Endodermal cell (in vitro differentiated cells): ENCODE measurements at regions not wholly inside any gene's neighbourhood (a gene's known extent, or its start where the extent isn't known, plus 50 kb on each side); places are given as distances from the start of the nearest gene placed in this dataset.

Experiments used
- DNase-seq: peaks from one replicate; pipeline ENCODE4 v3.0.0-alpha.2; 2017
- H3K27ac ChIP-seq: 2 replicates; pipeline ENCODE4 v1.5.1; 2013; ENCODE audit warnings: mild to moderate bottlenecking, low read depth, low read length, moderate library complexity
- H3K27me3 ChIP-seq: 2 replicates; pipeline ENCODE4 v1.6.1; 2013; ENCODE audit warnings: mild to moderate bottlenecking, low read length, moderate library complexity; ENCODE audit not compliant: insufficient read depth, control insufficient read depth, poor library complexity, severe bottlenecking
- H3K36me3 ChIP-seq: 2 replicates; pipeline ENCODE4 v1.7.0; 2013; ENCODE audit warnings: mild to moderate bottlenecking, low read length, moderate library complexity; ENCODE audit not compliant: control insufficient read depth, insufficient read depth
- H3K4me1 ChIP-seq: one replicate; pipeline ENCODE4 v1.7.0; 2013; ENCODE audit warnings: low read length; ENCODE audit not compliant: control insufficient read depth, insufficient read depth
- H3K4me3 ChIP-seq: 2 replicates; pipeline ENCODE4 v1.5.1; 2013; ENCODE audit warnings: mild to moderate bottlenecking, low read length, moderate library complexity
- H3K9ac ChIP-seq: 2 replicates; pipeline ENCODE4 v1.6.1; 2013; ENCODE audit warnings: mild to moderate bottlenecking, low read length, moderate library complexity; ENCODE audit not compliant: poor library complexity, severe bottlenecking; ENCODE audit errors: extremely low read depth
- H3K9me3 ChIP-seq: 2 replicates; pipeline ENCODE4 v1.6.1; 2013; ENCODE audit warnings: mild to moderate bottlenecking, low read length, moderate library complexity; ENCODE audit not compliant: control insufficient read depth
- H3K27ac Mint-ChIP-seq: 2 replicates; pipeline ENCODE4 v1.8.0; 2020; ENCODE audit warnings: mixed read lengths
- H3K27me3 Mint-ChIP-seq: 2 replicates; pipeline ENCODE4 v1.8.0; 2021; ENCODE audit warnings: mild to moderate bottlenecking, mixed read lengths; ENCODE audit not compliant: insufficient read depth
- H3K36me3 Mint-ChIP-seq: 2 replicates; pipeline ENCODE4 v1.8.0; 2020; ENCODE audit warnings: low read depth, mixed read lengths
- H3K4me1 Mint-ChIP-seq: 2 replicates; pipeline ENCODE4 v1.8.0; 2020; ENCODE audit warnings: mixed read lengths
- H3K4me3 Mint-ChIP-seq: 2 replicates; pipeline ENCODE4 v1.8.0; 2020; ENCODE audit warnings: mild to moderate bottlenecking, moderate library complexity, mixed read lengths
- H3K9me3 Mint-ChIP-seq: 2 replicates; pipeline ENCODE4 v1.8.0; 2020; ENCODE audit warnings: mild to moderate bottlenecking, mixed read lengths
- WGBS, 2 experiments: methylation state at CpG; one replicate each; pipeline versions ENCODE4 v1.1.5 to v1.1.7; 2013; ENCODE audit warnings: missing lambda C conversion rate in 2 of 2, mixed read lengths in 1 of 2; ENCODE audit not compliant: insufficient coverage in 1 of 2, insufficient read length in 1 of 2; 5-methylcytosine and 5-hydroxymethylcytosine counted together
- TF ChIP-seq, protein P1 (sequence below): fragments of 200-600 bp; sonication (generic); conservative IDR thresholded peaks from 2 replicates; pipeline ENCODE4 v1.5.0; 2021; ENCODE audit warnings: antibody characterized with exemption, mild to moderate bottlenecking

DNA sequence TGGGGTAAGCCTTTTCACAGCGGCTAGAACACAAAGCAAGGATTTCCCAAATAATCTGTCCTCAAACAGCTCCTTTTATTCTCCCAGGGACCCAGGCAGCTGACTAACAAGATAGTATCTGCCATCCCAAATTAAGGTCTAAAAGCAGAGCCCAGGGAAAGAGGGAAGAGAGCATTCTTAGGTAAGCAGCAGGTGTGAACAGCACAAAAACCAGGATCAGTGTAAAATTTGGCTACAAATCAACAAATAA, 79.9 kb downstream of the RBMXL2 start:
- Histone ChIP-seq H3K36me3 (no peaks in the 10 kb centered on the region), H3K4me1 (no peaks in the 10 kb centered on the region), H3K9me3 (no peaks in the 10 kb centered on the region), H3K27me3 (no peaks in the 10 kb centered on the region), H3K4me3 (no peak overlapping the region), H3K27ac (no peak overlapping the region), H3K9ac (no peak overlapping the region)
- TF ChIP-seq, protein P1, sequence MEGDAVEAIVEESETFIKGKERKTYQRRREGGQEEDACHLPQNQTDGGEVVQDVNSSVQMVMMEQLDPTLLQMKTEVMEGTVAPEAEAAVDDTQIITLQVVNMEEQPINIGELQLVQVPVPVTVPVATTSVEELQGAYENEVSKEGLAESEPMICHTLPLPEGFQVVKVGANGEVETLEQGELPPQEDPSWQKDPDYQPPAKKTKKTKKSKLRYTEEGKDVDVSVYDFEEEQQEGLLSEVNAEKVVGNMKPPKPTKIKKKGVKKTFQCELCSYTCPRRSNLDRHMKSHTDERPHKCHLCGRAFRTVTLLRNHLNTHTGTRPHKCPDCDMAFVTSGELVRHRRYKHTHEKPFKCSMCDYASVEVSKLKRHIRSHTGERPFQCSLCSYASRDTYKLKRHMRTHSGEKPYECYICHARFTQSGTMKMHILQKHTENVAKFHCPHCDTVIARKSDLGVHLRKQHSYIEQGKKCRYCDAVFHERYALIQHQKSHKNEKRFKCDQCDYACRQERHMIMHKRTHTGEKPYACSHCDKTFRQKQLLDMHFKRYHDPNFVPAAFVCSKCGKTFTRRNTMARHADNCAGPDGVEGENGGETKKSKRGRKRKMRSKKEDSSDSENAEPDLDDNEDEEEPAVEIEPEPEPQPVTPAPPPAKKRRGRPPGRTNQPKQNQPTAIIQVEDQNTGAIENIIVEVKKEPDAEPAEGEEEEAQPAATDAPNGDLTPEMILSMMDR, result no peak
- H3K27ac Mint-ChIP-seq, result no peak overlapping the region
- H3K36me3 Mint-ChIP-seq, result no peaks in the 10 kb centered on the region
- 63% methylated on average over 1 of the region's 1 CpG; no CpG with 5 or more reads in 1 of the 2 experiments for WGBS, 2 experiments
- no peaks in the 10 kb centered on the region for H3K27me3 Mint-ChIP-seq
- no peak for DNase-seq
- H3K9me3 Mint-ChIP-seq, result no peaks in the 10 kb centered on the region
- H3K4me1 Mint-ChIP-seq, result no peaks in the 10 kb centered on the region
- H3K4me3 Mint-ChIP-seq, result no peak overlapping the region

DNA sequence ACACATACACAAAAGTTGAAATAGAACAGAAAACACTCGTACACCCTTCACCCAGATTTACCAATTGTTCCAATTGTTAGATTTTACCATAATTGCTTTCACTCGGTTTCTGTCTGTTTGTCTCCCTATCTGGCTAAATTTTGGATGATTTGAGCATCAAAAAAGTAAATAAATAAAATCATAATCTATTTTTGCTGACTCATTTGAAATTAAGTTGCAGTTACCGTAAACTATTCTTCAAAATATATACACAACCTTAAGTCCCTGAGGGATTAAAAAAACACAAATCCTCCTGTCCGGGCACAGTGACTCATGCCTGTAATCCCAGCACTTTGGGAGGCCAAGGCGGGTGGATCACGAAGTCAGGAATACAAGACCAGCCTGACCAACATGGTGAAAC, 81.3 kb upstream of the SYT9 start:
- H3K36me3 Mint-ChIP-seq, result no peaks in the 10 kb centered on the region
- Histone ChIP-seq H3K4me1 (no peaks in the 10 kb centered on the region), H3K9me3 (no peaks in the 10 kb centered on the region), H3K9ac (no peak overlapping the region), H3K4me3 (no peak overlapping the region), H3K36me3 (no peaks in the 10 kb centered on the region), H3K27ac (no peak overlapping the region), H3K27me3 (no peaks in the 10 kb centered on the region)
- 91% methylated on average over 4 to 5 of the region's 6 CpGs for WGBS, 2 experiments
- TF ChIP-seq, protein P1, result no peak
- H3K27me3 Mint-ChIP-seq, result no peaks in the 10 kb centered on the region
- no peaks in the 10 kb centered on the region for H3K9me3 Mint-ChIP-seq
- no peak for DNase-seq
- no peak overlapping the region for H3K4me3 Mint-ChIP-seq
- no peak overlapping the region for H3K27ac Mint-ChIP-seq
- no peaks in the 10 kb centered on the region for H3K4me1 Mint-ChIP-seq

DNA sequence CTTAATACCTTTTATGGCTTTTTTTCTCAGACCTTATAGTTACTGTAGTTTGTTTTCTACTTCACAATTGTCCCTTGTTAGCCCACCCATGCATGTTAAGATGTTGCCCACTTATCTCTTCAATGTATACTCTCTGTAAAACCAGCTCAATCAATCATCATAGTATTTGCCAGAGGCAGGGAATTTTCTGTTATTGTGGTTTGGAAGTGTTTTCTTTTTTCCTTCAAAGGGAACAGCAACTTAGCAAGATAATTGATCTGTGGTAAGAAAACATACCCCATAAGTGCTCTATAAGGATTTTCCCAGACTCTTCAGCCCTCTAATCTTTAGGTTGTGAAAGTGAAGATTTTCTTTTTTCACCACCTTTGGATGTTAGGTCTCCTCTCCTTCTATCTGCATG, 76.7 kb upstream of the SYT9 start:
- no peak overlapping the region for H3K4me3 Mint-ChIP-seq
- H3K4me3 ChIP-seq, result no peak overlapping the region

More for the DNA sequence above, 76.7 kb upstream of the SYT9 start:
- Histone ChIP-seq H3K9me3 (no peaks in the 10 kb centered on the region), H3K27ac (no peak overlapping the region), H3K4me1 (no peaks in the 10 kb centered on the region), H3K36me3 (no peaks in the 10 kb centered on the region), H3K27me3 (no peaks in the 10 kb centered on the region), H3K9ac (no peak overlapping the region)
- DNase-seq, result no peak
- TF ChIP-seq, protein P1, result no peak
- Mint-ChIP-seq H3K27ac (no peak overlapping the region), H3K27me3 (peaks cover 4% of the 10 kb centered on the region), H3K36me3 (no peaks in the 10 kb centered on the region), H3K4me1 (no peaks in the 10 kb centered on the region), H3K9me3 (no peaks in the 10 kb centered on the region)
